IMR-90 (cell line): ENCODE measurements at regions not wholly inside any gene's neighbourhood (a gene's known extent, or its start where the extent isn't known, plus 50 kb on each side); places are given as distances from the start of the nearest gene placed in this dataset.

Experiments used
- ATAC-seq: fragments of 200-7000 bp; cut with Tn5 transposase; 2 replicates; pipeline ENCODE4 v1.9.1; 2020; ENCODE audit warnings: low read depth, mild to moderate bottlenecking, moderate library complexity
- BruUV-seq: library from RNA; stranded (reverse); fragments of 400-500 nt; replicated peaks from 2 replicates; lab custom pipeline; 2021; lab: Mats Ljungman, UMichigan
- CTCF ChIA-PET: fragments of 300-600 bp; formaldehyde crosslinking; extraction: SDS; loops from one replicate; lab custom pipeline; 2021; ENCODE audit warnings: antibody characterized with exemption; lab: Yijun Ruan, JAX
- POLR2A ChIA-PET: fragments of 300-600 bp; sonication (Branson Sonifier 250); formaldehyde crosslinking; loops from one replicate; lab custom pipeline; 2022; ENCODE audit warnings: antibody characterized with exemption; ENCODE audit not compliant: unreplicated experiment; lab: Charles Lee
- DNase-seq: peaks from one replicate; pipeline ENCODE4 v3.0.0; 2013
- H2AFZ ChIP-seq: replicated peaks from 2 replicates; pipeline ENCODE3; 2013; ENCODE audit warnings: low read length, mild to moderate bottlenecking; ENCODE audit not compliant: poor library complexity
- H2AK5ac ChIP-seq: 2 replicates; pipeline ENCODE4 v1.6.1; 2013; ENCODE audit warnings: low read depth, low read length, inconsistent platforms
- H2AK9ac ChIP-seq: replicated peaks from 2 replicates; pipeline ENCODE3; 2013; ENCODE audit warnings: mild to moderate bottlenecking, low read depth, low read length, moderate library complexity; ENCODE audit not compliant: poor library complexity
- H2BK120ac ChIP-seq: 2 replicates; pipeline ENCODE4 v1.6.1; 2013; ENCODE audit warnings: low read depth, low read length, inconsistent platforms
- H2BK15ac ChIP-seq: 3 replicates; pipeline ENCODE4 v1.6.1; 2013; ENCODE audit warnings: low read depth, low read length, inconsistent platforms
- H2BK20ac ChIP-seq: 2 replicates; pipeline ENCODE4 v1.6.1; 2013; ENCODE audit warnings: low read depth, mild to moderate bottlenecking, inconsistent platforms, low read length, moderate library complexity
- H2BK5ac ChIP-seq: 2 replicates; pipeline ENCODE4 v1.6.1; 2013; ENCODE audit warnings: mild to moderate bottlenecking, low read depth, low read length, inconsistent platforms; ENCODE audit not compliant: poor library complexity, severe bottlenecking
- H3K14ac ChIP-seq: replicated peaks from 2 replicates; pipeline ENCODE4 v1.6.1; 2013; ENCODE audit warnings: low read depth, low read length, inconsistent platforms
- H3K18ac ChIP-seq: 2 replicates; pipeline ENCODE4 v1.6.1; 2013; ENCODE audit warnings: low read depth, low read length, control low read depth
- H3K23ac ChIP-seq: 2 replicates; pipeline ENCODE4 v1.6.1; 2013; ENCODE audit warnings: low read depth, low read length, inconsistent platforms
- H3K27ac ChIP-seq: 2 replicates; pipeline ENCODE4 v1.5.1; 2013; ENCODE audit warnings: mild to moderate bottlenecking, control low read depth, low read length; ENCODE audit not compliant: insufficient read depth
- H3K27me3 ChIP-seq: 2 replicates; pipeline ENCODE4 v1.6.1; 2013; ENCODE audit warnings: low read length; ENCODE audit not compliant: control insufficient read depth, insufficient read depth
- H3K36me3 ChIP-seq: 2 replicates; pipeline ENCODE4 v1.6.1; 2013; ENCODE audit warnings: low read length, mixed read lengths; ENCODE audit not compliant: control insufficient read depth, insufficient read depth
- H3K4ac ChIP-seq: 2 replicates; pipeline ENCODE4 v1.6.1; 2013; ENCODE audit warnings: low read depth, low read length, inconsistent platforms
- H3K4me1 ChIP-seq: 2 replicates; pipeline ENCODE4 v1.6.1; 2013; ENCODE audit warnings: low read length, mixed read lengths; ENCODE audit not compliant: control insufficient read depth, insufficient read depth
- H3K4me2 ChIP-seq: 2 replicates; pipeline ENCODE4 v1.6.1; 2013; ENCODE audit warnings: low read depth, mild to moderate bottlenecking, control low read depth, low read length, moderate library complexity
- H3K4me3 ChIP-seq: 2 replicates; pipeline ENCODE4 v1.5.1; 2013; ENCODE audit warnings: low read depth, mild to moderate bottlenecking, control low read depth, low read length, moderate library complexity; ENCODE audit not compliant: insufficient read depth
- H3K56ac ChIP-seq: 2 replicates; pipeline ENCODE4 v1.6.1; 2013; ENCODE audit warnings: low read length, inconsistent platforms; ENCODE audit not compliant: insufficient read depth; ENCODE audit errors: extremely low read depth
- H3K79me1 ChIP-seq, 2 experiments: 2 replicates each; pipeline ENCODE4 v1.6.1; 2013; ENCODE audit warnings: low read length in 2 of 2, inconsistent platforms in 1 of 2, low read depth in 1 of 2
- H3K9ac ChIP-seq: 2 replicates; pipeline ENCODE4 v1.6.1; 2013; ENCODE audit warnings: low read depth, low read length, control low read depth
- H3K9me1 ChIP-seq: 2 replicates; pipeline ENCODE4 v1.6.1; 2013; ENCODE audit warnings: low read length, inconsistent platforms; ENCODE audit not compliant: insufficient read depth
- H3K9me3 ChIP-seq: 2 replicates; pipeline ENCODE4 v1.6.1; 2013; ENCODE audit warnings: low read length; ENCODE audit not compliant: control insufficient read depth, insufficient read depth
- H4K20me1 ChIP-seq: 2 replicates; pipeline ENCODE4 v1.6.1; 2013; ENCODE audit warnings: low read length, inconsistent platforms; ENCODE audit not compliant: insufficient read depth
- H4K5ac ChIP-seq: 2 replicates; pipeline ENCODE4 v1.6.1; 2013; ENCODE audit warnings: mild to moderate bottlenecking, low read depth, low read length, control low read depth
- H4K8ac ChIP-seq, 2 experiments: 2 replicates each; pipeline ENCODE4 v1.6.1; 2013; ENCODE audit warnings: low read depth in 2 of 2, low read length in 2 of 2, control low read depth in 1 of 2, inconsistent platforms in 1 of 2
- H4K91ac ChIP-seq: 2 replicates; pipeline ENCODE4 v1.6.1; 2013; ENCODE audit warnings: low read depth, low read length, inconsistent platforms; ENCODE audit not compliant: insufficient read depth
- BHLHE40 ChIP-seq: fragments of 150-350 bp; IDR thresholded peaks from 2 replicates; pipeline ENCODE4 v1.6.1; 2016; ENCODE audit warnings: mild to moderate bottlenecking, low read depth, low read length
- CHD1 ChIP-seq: IDR thresholded peaks from 2 replicates; pipeline ENCODE4 v1.6.1; 2012; ENCODE audit warnings: low read depth, low read length, improper control_type of control experiment
- MAFK ChIP-seq: IDR thresholded peaks from 2 replicates; pipeline ENCODE4 v1.6.1; 2012; ENCODE audit warnings: low read depth, low read length, improper control_type of control experiment
- MAZ ChIP-seq: IDR thresholded peaks from 2 replicates; pipeline ENCODE4 v1.6.1; 2012; ENCODE audit warnings: low read depth, mild to moderate bottlenecking, low read length, improper control_type of control experiment, moderate library complexity, borderline replicate concordance
- SMC3 ChIP-seq: fragments of 150-350 bp; IDR thresholded peaks from 2 replicates; pipeline ENCODE4 v1.6.1; 2016; ENCODE audit warnings: low read depth, mild to moderate bottlenecking, antibody characterized with exemption, low read length, moderate library complexity
- WGBS, 2 experiments: methylation state at CpG; one replicate each; pipeline versions ENCODE4 v1.1.5 to v1.1.7; 2013; ENCODE audit warnings: missing lambda C conversion rate in 2 of 2; ENCODE audit not compliant: insufficient read length in 1 of 2; ENCODE audit errors: extremely low coverage in 2 of 2; 5-methylcytosine and 5-hydroxymethylcytosine counted together
- dilution Hi-C: fragments of 300-500 bp; cut with HindIII; formaldehyde crosslinking; loops from one replicate; pipeline ENCODE4 v1.14.3; 2018; ENCODE audit warnings: low sequenced_read_pairs; ENCODE audit not compliant: unreplicated experiment
- in situ Hi-C: fragments of 300-500 bp; cut with MboI; formaldehyde crosslinking; loops from 3 replicates; pipeline ENCODE4 v1.14.3; 2019; ENCODE audit warnings: low sequenced_read_pairs, inconsistent platforms, mixed read lengths
- intact Hi-C: fragments of 100-400 bp; cut with micrococcal nuclease; formaldehyde crosslinking; loops from 2 replicates; pipeline ENCODE4 v1.10.0; 2022
- TF ChIP-seq, protein P1 (sequence below): conservative IDR thresholded peaks from 2 replicates; pipeline ENCODE4 v1.5.1; 2012; ENCODE audit warnings: mild to moderate bottlenecking, low read depth, low read length, improper control_type of control experiment
- TF ChIP-seq, protein P2 (sequence below): fragments of 150-350 bp; IDR thresholded peaks from 2 replicates; pipeline ENCODE4 v1.6.1; 2016; ENCODE audit warnings: low read depth, mild to moderate bottlenecking, low read length, moderate library complexity, borderline replicate concordance

GRCh38 chr1:59136541-59137275 lies 160.2 kb upstream of the FGGY start:
- no peaks in the 10 kb centered on the region for H3K79me1 ChIP-seq
- H3K4ac ChIP-seq, result no peak overlapping the region
- no peaks in the 10 kb centered on the region for H3K27me3 ChIP-seq
- dilution Hi-C loops, result no loop called here
- H2AK5ac ChIP-seq, result peak overlapping the region; percentile 64; the same call in 1 of the 2 replicates
- TF ChIP-seq SMC3, result no peak
- TF ChIP-seq, protein P1, sequence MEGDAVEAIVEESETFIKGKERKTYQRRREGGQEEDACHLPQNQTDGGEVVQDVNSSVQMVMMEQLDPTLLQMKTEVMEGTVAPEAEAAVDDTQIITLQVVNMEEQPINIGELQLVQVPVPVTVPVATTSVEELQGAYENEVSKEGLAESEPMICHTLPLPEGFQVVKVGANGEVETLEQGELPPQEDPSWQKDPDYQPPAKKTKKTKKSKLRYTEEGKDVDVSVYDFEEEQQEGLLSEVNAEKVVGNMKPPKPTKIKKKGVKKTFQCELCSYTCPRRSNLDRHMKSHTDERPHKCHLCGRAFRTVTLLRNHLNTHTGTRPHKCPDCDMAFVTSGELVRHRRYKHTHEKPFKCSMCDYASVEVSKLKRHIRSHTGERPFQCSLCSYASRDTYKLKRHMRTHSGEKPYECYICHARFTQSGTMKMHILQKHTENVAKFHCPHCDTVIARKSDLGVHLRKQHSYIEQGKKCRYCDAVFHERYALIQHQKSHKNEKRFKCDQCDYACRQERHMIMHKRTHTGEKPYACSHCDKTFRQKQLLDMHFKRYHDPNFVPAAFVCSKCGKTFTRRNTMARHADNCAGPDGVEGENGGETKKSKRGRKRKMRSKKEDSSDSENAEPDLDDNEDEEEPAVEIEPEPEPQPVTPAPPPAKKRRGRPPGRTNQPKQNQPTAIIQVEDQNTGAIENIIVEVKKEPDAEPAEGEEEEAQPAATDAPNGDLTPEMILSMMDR, result no peak
- TF ChIP-seq MAFK, result no peak
- TF ChIP-seq, protein P2, sequence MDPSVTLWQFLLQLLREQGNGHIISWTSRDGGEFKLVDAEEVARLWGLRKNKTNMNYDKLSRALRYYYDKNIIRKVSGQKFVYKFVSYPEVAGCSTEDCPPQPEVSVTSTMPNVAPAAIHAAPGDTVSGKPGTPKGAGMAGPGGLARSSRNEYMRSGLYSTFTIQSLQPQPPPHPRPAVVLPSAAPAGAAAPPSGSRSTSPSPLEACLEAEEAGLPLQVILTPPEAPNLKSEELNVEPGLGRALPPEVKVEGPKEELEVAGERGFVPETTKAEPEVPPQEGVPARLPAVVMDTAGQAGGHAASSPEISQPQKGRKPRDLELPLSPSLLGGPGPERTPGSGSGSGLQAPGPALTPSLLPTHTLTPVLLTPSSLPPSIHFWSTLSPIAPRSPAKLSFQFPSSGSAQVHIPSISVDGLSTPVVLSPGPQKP, result no peak
- TF ChIP-seq MAZ, result no peak
- TF ChIP-seq CHD1, result no peak
- TF ChIP-seq BHLHE40, result no peak
- intact Hi-C loops, result no loop called here
- no peak overlapping the region for H3K14ac ChIP-seq
- H3K23ac ChIP-seq, result no peak overlapping the region
- H2BK15ac ChIP-seq, result no peak overlapping the region
- no TSS peak for BruUV-seq
- no peak overlapping the region for H2BK120ac ChIP-seq
- H2AFZ ChIP-seq, result no peak overlapping the region
- H3K9me1 ChIP-seq, result peaks cover 5% of the 10 kb centered on the region
- peaks cover 9% of the 10 kb centered on the region for H3K4me1 ChIP-seq
- no peaks in the 10 kb centered on the region for H3K36me3 ChIP-seq
- H4K8ac ChIP-seq, result no peak overlapping the region
- no peak overlapping the region for H3K4me3 ChIP-seq
- 82% methylated on average over 1 of the region's 8 CpGs; no CpG with 5 or more reads in 1 of the 2 experiments for WGBS, 2 experiments
- H2BK20ac ChIP-seq, result no peak overlapping the region
- H2AK9ac ChIP-seq, result no peak overlapping the region
- H3K18ac ChIP-seq, result no peak overlapping the region
- ChIA-PET POLR2A (no interaction called here), CTCF (no interaction called here)
- H4K20me1 ChIP-seq, result no peaks in the 10 kb centered on the region
- no peak for ATAC-seq
- no peak overlapping the region for H3K9ac ChIP-seq
- no peak overlapping the region for H2BK5ac ChIP-seq
- H3K4me2 ChIP-seq, result no peak overlapping the region
- in situ Hi-C loops, result no loop called here
- no peaks in the 10 kb centered on the region for H3K9me3 ChIP-seq
- H4K91ac ChIP-seq, result peak overlapping the region; percentile 7; the same call in 1 of the 2 replicates
- no peak for DNase-seq
- no peak overlapping the region for H4K5ac ChIP-seq
- no peak overlapping the region for H3K56ac ChIP-seq
- H3K27ac ChIP-seq, result no peak overlapping the region
